NCI-H146 (cell line): ENCODE measurements at regions not wholly inside any gene's neighbourhood (a gene's known extent, or its start where the extent isn't known, plus 50 kb on each side); places are given as distances from the start of the nearest gene placed in this dataset.
"Not testable (repeated sequence)": the region's sequence is repeated elsewhere in the genome, so short reads cannot be mapped to it uniquely, and the experiment has no call there.

Experiments
- DNase-seq: peaks from one replicate; lab custom pipeline; 2025; lab: John Stamatoyannopoulos, UW

- no peak for DNase-seq
These were observed 54.8 kb downstream of the OTUD1 start for GRCh38 chr10:23493711-23494110.

- DNase-seq = no peak
These were observed 57.9 kb downstream of the OTUD1 start for GRCh38 chr10:23496727-23497126.

GRCh38 chr10:23499372-23500132 lies 60.7 kb downstream of the OTUD1 start:
- no peak for DNase-seq

- no peak for DNase-seq
These were observed 67.1 kb downstream of the OTUD1 start for GRCh38 chr10:23505797-23506465.

GRCh38 chr10:23512355-23513058 lies 73.6 kb downstream of the OTUD1 start:
- no peak for DNase-seq

GRCh38 chr10:23513621-23514020 lies 74.7 kb downstream of the OTUD1 start:
- DNase-seq = not testable (repeated sequence)

- no peak for DNase-seq
These were observed 75.4 kb downstream of the OTUD1 start for GRCh38 chr10:23514321-23514720.

GRCh38 chr10:23516530-23516929 lies 77.7 kb downstream of the OTUD1 start:
- no peak for DNase-seq

GRCh38 chr10:23517155-23517554 lies 78.3 kb downstream of the OTUD1 start:
- no peak for DNase-seq

- no peak for DNase-seq
These were observed 82.9 kb downstream of the OTUD1 start for GRCh38 chr10:23521735-23522134.

GRCh38 chr10:23522345-23522744 lies 83.5 kb downstream of the OTUD1 start:
- DNase-seq = no peak

- no peak for DNase-seq
These were observed 84.4 kb downstream of the OTUD1 start for GRCh38 chr10:23523251-23523650.

- DNase-seq = peak; percentile 5
These were observed 86.5 kb downstream of the OTUD1 start for GRCh38 chr10:23525406-23525805.

GRCh38 chr10:23528419-23528818 lies 89.5 kb downstream of the OTUD1 start:
- no peak for DNase-seq

- no peak for DNase-seq
These were observed 90.8 kb downstream of the OTUD1 start for GRCh38 chr10:23529625-23530024.

- DNase-seq = no peak
These were observed 91.2 kb downstream of the OTUD1 start for GRCh38 chr10:23530079-23530478.

GRCh38 chr10:23533212-23533611 lies 94.3 kb downstream of the OTUD1 start:
- DNase-seq = no peak

- DNase-seq = no peak
These were observed 95.5 kb downstream of the OTUD1 start for GRCh38 chr10:23534326-23534725.

GRCh38 chr10:23534761-23535160 lies 95.9 kb downstream of the OTUD1 start:
- no peak for DNase-seq

- DNase-seq = no peak
These were observed 96.5 kb downstream of the OTUD1 start for GRCh38 chr10:23535381-23535780.

- DNase-seq = no peak
These were observed 100.1 kb downstream of the OTUD1 start for GRCh38 chr10:23538968-23539367.

GRCh38 chr10:23540401-23541030 lies 101.6 kb downstream of the OTUD1 start:
- DNase-seq = no peak
